Transverse colon (tissue), 4 donors: ENCODE measurements at regions not wholly inside any gene's neighbourhood (a gene's known extent, or its start where the extent isn't known, plus 50 kb on each side); places are given as distances from the start of the nearest gene placed in this dataset.

Experiments used
- DNase-seq: peaks from one replicate; pipeline ENCODE4 v3.0.0-alpha.2; 2019
- H3K27ac ChIP-seq, 4 donors: fragments of 200-600 bp; sonication (generic); 2 replicates each; pipeline ENCODE4 v1.5.1; 2016 to 2018; ENCODE audit warnings: inconsistent platforms in 4 of 4
- H3K27me3 ChIP-seq: fragments of 200-600 bp; sonication (generic); 2 replicates; pipeline ENCODE4 v1.5.1; 2017; ENCODE audit warnings: inconsistent platforms
- H3K36me3 ChIP-seq, 4 donors: fragments of 200-600 bp; sonication (generic); 2 replicates each; pipeline ENCODE4 v1.5.1; 2017 to 2019; ENCODE audit warnings: inconsistent platforms in 4 of 4
- H3K4me1 ChIP-seq, 4 donors: fragments of 200-600 bp; sonication (generic); 2 replicates each; pipeline ENCODE4 v1.5.1; 2017 to 2020; ENCODE audit warnings: inconsistent platforms in 4 of 4
- H3K4me3 ChIP-seq, 4 donors: fragments of 200-600 bp; sonication (generic); 1 replicate in 1 of 4; 2 replicates in 3 of 4; pipeline versions ENCODE4 v1.5.1 to v1.6.1; 2017 to 2019; ENCODE audit warnings: inconsistent platforms in 4 of 4
- H3K9me3 ChIP-seq, 2 donors: fragments of 200-600 bp; sonication (generic); 2 replicates each; pipeline ENCODE4 v1.5.1; 2017 to 2019; ENCODE audit warnings: inconsistent platforms in 2 of 2
- EP300 ChIP-seq: sonication (generic); formaldehyde crosslinking; IDR thresholded peaks from one replicate; pipeline ENCODE4 v1.6.1; 2017; ENCODE audit warnings: antibody characterized with exemption, low read depth
- POLR2A ChIP-seq: fragments of 450-650 bp; IDR thresholded peaks from one replicate; pipeline ENCODE4 v1.6.1; 2016; ENCODE audit warnings: antibody characterized with exemption, mild to moderate bottlenecking, moderate library complexity
- POLR2AphosphoS5 ChIP-seq, 3 donors: sonication (generic); formaldehyde crosslinking; IDR thresholded peaks; one replicate each; pipeline ENCODE4 v1.6.1; 2016; ENCODE audit warnings: antibody characterized with exemption in 3 of 3
- WGBS, 2 donors: methylation state at CpG; one replicate each; pipeline ENCODE4 v1.1.5; 2018; ENCODE audit warnings: low coverage in 1 of 2; 5-methylcytosine and 5-hydroxymethylcytosine counted together
- in situ Hi-C, 4 donors: fragments of 200-750 bp; cut with MboI; loops; one replicate each; pipeline versions ENCODE4 v1.15.0 to v1.15.1; 2017; ENCODE audit warnings: low sequenced_read_pairs in 3 of 4, low pct_ligation_motif_present in 1 of 4, low pct_unique_long_range_greater_than_20kb in 1 of 4
- intact Hi-C: fragments of 100-400 bp; cut with DNase I; formaldehyde crosslinking; loops from one replicate; pipeline ENCODE4 v1.15.1; 2023; ENCODE audit warnings: low total_unique reads
- TF ChIP-seq, protein P1 (sequence below), 5 experiments: fragments of 200-600 bp in 3 of 5; fragments of 450-650 bp in 2 of 5; sonication (generic) in 3 of 5; IDR thresholded peaks; 1 replicate in 2 of 5; 2 replicates in 3 of 5; pipeline ENCODE4 v1.5.1; 2016 to 2017; ENCODE audit warnings: antibody characterized with exemption in 5 of 5, inconsistent platforms in 3 of 5, mild to moderate bottlenecking in 2 of 5, moderate library complexity in 1 of 5

GRCh38 chr1:48093696-48094528 lies 96.7 kb upstream of the TRABD2B start:
- Histone ChIP-seq H3K36me3 (no peaks in the 10 kb centered on the region), H3K4me3 (peak overlapping the region in 1 of 4 donors; percentile 12), H3K9me3 (no peaks in the 10 kb centered on the region), H3K4me1 (peaks cover 0 to 8% (median 2%) of the 10 kb centered on the region in 4 donors), H3K27ac (no peak overlapping the region), H3K27me3 (peaks cover 23% of the 10 kb centered on the region)
- in situ Hi-C loops (loop anchor here in 1 of 4 donors (25.0 kb wide), 1 partner anchor 418 kb away; no protein-coding TSS in a partner anchor), intact Hi-C loops (no loop called here)
- DNase-seq: peak; percentile 90
- TF ChIP-seq POLR2A (no peak), POLR2AphosphoS5 (IDR thresholded peaks at IDR 0.05) (no peak)
- TF ChIP-seq, protein P1, sequence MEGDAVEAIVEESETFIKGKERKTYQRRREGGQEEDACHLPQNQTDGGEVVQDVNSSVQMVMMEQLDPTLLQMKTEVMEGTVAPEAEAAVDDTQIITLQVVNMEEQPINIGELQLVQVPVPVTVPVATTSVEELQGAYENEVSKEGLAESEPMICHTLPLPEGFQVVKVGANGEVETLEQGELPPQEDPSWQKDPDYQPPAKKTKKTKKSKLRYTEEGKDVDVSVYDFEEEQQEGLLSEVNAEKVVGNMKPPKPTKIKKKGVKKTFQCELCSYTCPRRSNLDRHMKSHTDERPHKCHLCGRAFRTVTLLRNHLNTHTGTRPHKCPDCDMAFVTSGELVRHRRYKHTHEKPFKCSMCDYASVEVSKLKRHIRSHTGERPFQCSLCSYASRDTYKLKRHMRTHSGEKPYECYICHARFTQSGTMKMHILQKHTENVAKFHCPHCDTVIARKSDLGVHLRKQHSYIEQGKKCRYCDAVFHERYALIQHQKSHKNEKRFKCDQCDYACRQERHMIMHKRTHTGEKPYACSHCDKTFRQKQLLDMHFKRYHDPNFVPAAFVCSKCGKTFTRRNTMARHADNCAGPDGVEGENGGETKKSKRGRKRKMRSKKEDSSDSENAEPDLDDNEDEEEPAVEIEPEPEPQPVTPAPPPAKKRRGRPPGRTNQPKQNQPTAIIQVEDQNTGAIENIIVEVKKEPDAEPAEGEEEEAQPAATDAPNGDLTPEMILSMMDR (IDR thresholded peaks at IDR 0.05): peak; percentile 66 to 88 (median 84)
- 0 to 21% methylated on average over 2 to 24 of the region's 24 CpGs for WGBS, 2 donors

DNA sequence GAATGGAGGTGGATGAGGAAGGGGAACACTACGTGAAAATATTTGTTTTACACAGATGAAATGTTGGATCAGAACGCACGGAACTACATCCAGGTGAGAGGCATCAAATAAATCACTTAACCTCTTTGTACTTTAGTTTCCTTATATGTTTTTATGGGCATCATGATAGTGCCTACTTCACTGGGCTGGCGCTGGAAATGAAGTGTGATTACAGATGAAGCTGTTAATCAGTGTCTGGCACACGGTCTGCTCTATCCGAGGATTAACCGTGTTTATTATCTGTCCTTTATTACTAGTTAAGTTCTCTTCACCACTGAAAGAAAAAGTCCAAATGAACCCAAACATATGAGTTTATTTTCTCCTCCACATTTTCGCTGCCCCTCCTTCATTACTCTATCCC lies 96.0 kb upstream of the TRABD2B start:
- TF ChIP-seq EP300: no peak
- TF ChIP-seq POLR2AphosphoS5 (IDR thresholded peaks at IDR 0.05): no peak
- TF ChIP-seq POLR2A: no peak
- TF ChIP-seq, protein P1 (IDR thresholded peaks at IDR 0.05): no peak
- no peaks in the 10 kb centered on the region for H3K36me3 ChIP-seq
- intact Hi-C loops: no loop called here
- peaks cover 20% of the 10 kb centered on the region for H3K27me3 ChIP-seq
- no peak overlapping the region for H3K27ac ChIP-seq
- in situ Hi-C loops: loop anchor here in 1 of 4 donors (25.0 kb wide), 1 partner anchor 419 kb away; no protein-coding TSS in a partner anchor
- H3K4me3 ChIP-seq: no peak overlapping the region
- no peaks in the 10 kb centered on the region for H3K9me3 ChIP-seq
- peak; percentile 32 for DNase-seq
- peaks cover 0 to 8% (median 2%) of the 10 kb centered on the region in 4 donors for H3K4me1 ChIP-seq
- WGBS, 2 donors: 29% methylated on average over 8 of the region's 8 CpGs

DNA sequence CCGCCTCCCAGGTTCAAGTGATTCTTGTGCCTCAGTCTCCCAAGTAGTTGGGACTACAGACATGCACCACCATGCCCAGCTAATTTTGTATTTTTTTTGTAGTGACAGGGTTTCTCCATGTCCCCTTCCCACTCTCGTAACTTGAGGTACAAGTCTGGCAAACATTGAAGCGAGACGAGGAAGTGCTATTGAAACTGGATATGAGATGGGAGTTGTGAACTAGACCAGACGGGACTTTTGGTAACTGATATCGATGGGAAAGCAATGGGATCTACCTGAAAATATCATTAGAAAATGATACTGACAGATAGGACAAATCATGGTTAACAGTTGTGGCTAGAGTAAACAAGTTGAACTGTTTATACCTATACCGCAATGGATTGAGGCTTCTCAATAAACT lies 95.2 kb upstream of the TRABD2B start:
- no peak for DNase-seq
- Histone ChIP-seq H3K4me1 (peaks cover 0 to 8% (median 2%) of the 10 kb centered on the region in 4 donors), H3K27me3 (peaks cover 12% of the 10 kb centered on the region), H3K4me3 (no peak overlapping the region), H3K36me3 (no peaks in the 10 kb centered on the region), H3K9me3 (no peaks in the 10 kb centered on the region), H3K27ac (no peak overlapping the region)
- intact Hi-C loops: no loop called here
- no peak for TF ChIP-seq POLR2AphosphoS5 (IDR thresholded peaks at IDR 0.05)
- no peak for TF ChIP-seq EP300
- TF ChIP-seq POLR2A: no peak
- TF ChIP-seq, protein P1 (IDR thresholded peaks at IDR 0.05): no peak
- in situ Hi-C loops: loop anchor here in 1 of 4 donors (25.0 kb wide), 1 partner anchor 420 kb away; no protein-coding TSS in a partner anchor
- WGBS, 2 donors: 71 to 78% methylated on average over 4 to 7 of the region's 7 CpGs

GRCh38 chr1:48089356-48089891 lies 92.2 kb upstream of the TRABD2B start:
- 90 to 100% methylated on average over 6 to 26 of the region's 26 CpGs for WGBS, 2 donors
- no peak for DNase-seq
- in situ Hi-C loops: loop anchor here in 1 of 4 donors (25.0 kb wide), 1 partner anchor 423 kb away; no protein-coding TSS in a partner anchor

More at GRCh38 chr1:48089356-48089891, 92.2 kb upstream of the TRABD2B start:
- H3K4me3 ChIP-seq: no peak overlapping the region
- H3K27me3 ChIP-seq: peaks cover 12% of the 10 kb centered on the region
- intact Hi-C loops: no loop called here
- TF ChIP-seq POLR2A (no peak), POLR2AphosphoS5 (IDR thresholded peaks at IDR 0.05) (no peak), EP300 (no peak)
- TF ChIP-seq, protein P1 (IDR thresholded peaks at IDR 0.05): no peak
- H3K36me3 ChIP-seq: no peaks in the 10 kb centered on the region
- no peaks in the 10 kb centered on the region for H3K9me3 ChIP-seq
- no peak overlapping the region for H3K27ac ChIP-seq
- H3K4me1 ChIP-seq: peaks cover 0 to 8% (median 2%) of the 10 kb centered on the region in 4 donors
